NT2/D1 (cell line): ENCODE measurements at regions not wholly inside any gene's neighbourhood (a gene's known extent, or its start where the extent isn't known, plus 50 kb on each side); places are given as distances from the start of the nearest gene placed in this dataset.

Experiments
- DNase-seq: peaks from one replicate; pipeline ENCODE4 v3.0.0-alpha.2; 2011; ENCODE audit warnings: low read depth, low spot score
- H3K27me3 ChIP-seq: 2 replicates; pipeline ENCODE4 v1.6.0; 2011; ENCODE audit warnings: mild to moderate bottlenecking; ENCODE audit not compliant: insufficient read length, insufficient read depth
- H3K36me3 ChIP-seq: 2 replicates; pipeline ENCODE4 v1.6.1; 2011; ENCODE audit warnings: mild to moderate bottlenecking, low read length, mixed read lengths; ENCODE audit not compliant: insufficient read depth, insufficient read length
- H3K4me1 ChIP-seq: 2 replicates; pipeline ENCODE4 v1.5.1; 2011; ENCODE audit not compliant: insufficient read depth, insufficient read length
- H3K4me3 ChIP-seq: 2 replicates; pipeline ENCODE4 v1.5.1; 2011; ENCODE audit warnings: low read depth; ENCODE audit not compliant: insufficient read length
- H3K9ac ChIP-seq: 2 replicates; pipeline ENCODE4 v1.6.0; 2011; ENCODE audit warnings: low read depth; ENCODE audit not compliant: insufficient read length
- H3K9me3 ChIP-seq: 2 replicates; pipeline ENCODE4 v1.5.1; 2011; ENCODE audit warnings: mild to moderate bottlenecking, low read length; ENCODE audit not compliant: insufficient read depth
- SUZ12 ChIP-seq: IDR thresholded peaks from 2 replicates; pipeline ENCODE4 v1.6.1; 2011; ENCODE audit not compliant: insufficient read length, insufficient read depth; ENCODE audit errors: extremely low read depth
- YY1 ChIP-seq: IDR thresholded peaks from 2 replicates; pipeline ENCODE4 v1.6.1; 2011; ENCODE audit not compliant: insufficient read length, insufficient read depth
- ZNF274 ChIP-seq: IDR thresholded peaks from 2 replicates; pipeline ENCODE4 v1.6.1; 2011; ENCODE audit warnings: mild to moderate bottlenecking, low read depth, low read length

- no peak for TF ChIP-seq YY1
- TF ChIP-seq SUZ12, result no peak
- no peak for DNase-seq
Observed at GRCh38 chr2:34849827-34850226, 1250.7 kb upstream of the FAM98A start.

GRCh38 chr2:34848691-34849090, 1249.6 kb upstream of the FAM98A start:
- Histone ChIP-seq H3K27me3 (no peaks in the 10 kb centered on the region), H3K36me3 (no peaks in the 10 kb centered on the region), H3K4me1 (no peaks in the 10 kb centered on the region), H3K4me3 (no peak overlapping the region), H3K9ac (no peak overlapping the region), H3K9me3 (no peaks in the 10 kb centered on the region)
- no peak for TF ChIP-seq SUZ12
- no peak for TF ChIP-seq ZNF274
- no peak for TF ChIP-seq YY1
- no peak for DNase-seq

More at GRCh38 chr2:34849827-34850226, 1250.7 kb upstream of the FAM98A start:
- H3K4me3 ChIP-seq, result no peak overlapping the region
- no peaks in the 10 kb centered on the region for H3K4me1 ChIP-seq
- no peaks in the 10 kb centered on the region for H3K27me3 ChIP-seq
- no peak overlapping the region for H3K9ac ChIP-seq
- no peaks in the 10 kb centered on the region for H3K9me3 ChIP-seq
- no peaks in the 10 kb centered on the region for H3K36me3 ChIP-seq

GRCh38 chr2:34848132-34848531, 1249.0 kb upstream of the FAM98A start:
- H3K27me3 ChIP-seq, result no peaks in the 10 kb centered on the region
- H3K4me1 ChIP-seq, result no peaks in the 10 kb centered on the region
- TF ChIP-seq YY1 (no peak), ZNF274 (no peak), SUZ12 (no peak)
- no peak overlapping the region for H3K9ac ChIP-seq
- H3K9me3 ChIP-seq, result no peaks in the 10 kb centered on the region
- H3K4me3 ChIP-seq, result no peak overlapping the region
- no peak for DNase-seq
- H3K36me3 ChIP-seq, result no peaks in the 10 kb centered on the region

- no peak overlapping the region for H3K9ac ChIP-seq
- H3K4me1 ChIP-seq, result no peaks in the 10 kb centered on the region
- no peak overlapping the region for H3K4me3 ChIP-seq
- peak; percentile 3 for DNase-seq
- TF ChIP-seq SUZ12, result no peak
- no peak for TF ChIP-seq ZNF274
- TF ChIP-seq YY1, result no peak
- H3K36me3 ChIP-seq, result no peaks in the 10 kb centered on the region
- H3K27me3 ChIP-seq, result no peaks in the 10 kb centered on the region
- H3K9me3 ChIP-seq, result no peaks in the 10 kb centered on the region
Observed at GRCh38 chr2:34844629-34845028, 1245.5 kb upstream of the FAM98A start.

GRCh38 chr2:34838408-34838807, 1239.3 kb upstream of the FAM98A start:
- DNase-seq, result no peak
- no peak overlapping the region for H3K9ac ChIP-seq
- no peaks in the 10 kb centered on the region for H3K4me1 ChIP-seq
- no peaks in the 10 kb centered on the region for H3K9me3 ChIP-seq
- no peak overlapping the region for H3K4me3 ChIP-seq
- H3K27me3 ChIP-seq, result no peaks in the 10 kb centered on the region
- no peaks in the 10 kb centered on the region for H3K36me3 ChIP-seq
- TF ChIP-seq ZNF274, result no peak
- TF ChIP-seq SUZ12, result no peak
- TF ChIP-seq YY1, result no peak

GRCh38 chr2:34836361-34836760, 1237.3 kb upstream of the FAM98A start:
- Histone ChIP-seq H3K36me3 (no peaks in the 10 kb centered on the region), H3K9me3 (no peaks in the 10 kb centered on the region), H3K4me1 (no peaks in the 10 kb centered on the region), H3K9ac (no peak overlapping the region), H3K4me3 (no peak overlapping the region), H3K27me3 (no peaks in the 10 kb centered on the region)
- TF ChIP-seq SUZ12 (no peak), ZNF274 (no peak), YY1 (no peak)
- no peak for DNase-seq

- Histone ChIP-seq H3K4me1 (peaks cover 3% of the 10 kb centered on the region), H3K9me3 (no peaks in the 10 kb centered on the region), H3K4me3 (no peak overlapping the region), H3K9ac (no peak overlapping the region), H3K27me3 (no peaks in the 10 kb centered on the region), H3K36me3 (no peaks in the 10 kb centered on the region)
- DNase-seq, result no peak
- TF ChIP-seq YY1 (no peak), ZNF274 (no peak), SUZ12 (no peak)
Observed at GRCh38 chr2:34831096-34831495, 1232.0 kb upstream of the FAM98A start.

- no peak for TF ChIP-seq SUZ12
- TF ChIP-seq YY1, result no peak
- TF ChIP-seq ZNF274, result no peak
- peaks cover 3% of the 10 kb centered on the region for H3K4me1 ChIP-seq
- no peaks in the 10 kb centered on the region for H3K27me3 ChIP-seq
- H3K4me3 ChIP-seq, result no peak overlapping the region
- DNase-seq, result no peak
- H3K36me3 ChIP-seq, result no peaks in the 10 kb centered on the region
- H3K9me3 ChIP-seq, result no peaks in the 10 kb centered on the region
- no peak overlapping the region for H3K9ac ChIP-seq
Observed at GRCh38 chr2:34828481-34828880, 1229.4 kb upstream of the FAM98A start.
